C4-2B (cell line): ENCODE measurements at regions not wholly inside any gene's neighbourhood (a gene's known extent, or its start where the extent isn't known, plus 50 kb on each side); places are given as distances from the start of the nearest gene placed in this dataset.

ENCODE experiments used
- CTCF ChIP-seq: fragments of 450-650 bp; conservative IDR thresholded peaks from 2 replicates; pipeline ENCODE4 v1.5.1; 2017; ENCODE audit warnings: mild to moderate bottlenecking
- ZFX ChIP-seq: fragments of 450-650 bp; IDR thresholded peaks from 2 replicates; pipeline ENCODE4 v1.6.1; 2017

- TF ChIP-seq CTCF (no peak), ZFX (no peak)
Measured at GRCh38 chr14:84998216-84998615, 531.7 kb upstream of the FLRT2 start.
